Astrocyte of the cerebellum (primary cell): ENCODE measurements at regions not wholly inside any gene's neighbourhood (a gene's known extent, or its start where the extent isn't known, plus 50 kb on each side); places are given as distances from the start of the nearest gene placed in this dataset.

ENCODE experiments used
- DNase-seq: peaks from one replicate; pipeline ENCODE4 v3.0.0-alpha.2; 2011; ENCODE audit warnings: low read depth
- H3K4me3 ChIP-seq: 2 replicates; pipeline ENCODE4 v1.5.1; 2011; ENCODE audit warnings: mild to moderate bottlenecking, low read depth, low read length, moderate library complexity
- in situ Hi-C: cut with HindIII; loops from 2 replicates; pipeline ENCODE4 v1.10.0; 2017; ENCODE audit warnings: low sequenced_read_pairs
- TF ChIP-seq, protein P1 (sequence below): IDR thresholded peaks from 2 replicates; pipeline ENCODE4 v1.5.1; 2012; ENCODE audit warnings: low read length, low read depth, moderate library complexity, mild to moderate bottlenecking; ENCODE audit errors: missing control alignments

DNA sequence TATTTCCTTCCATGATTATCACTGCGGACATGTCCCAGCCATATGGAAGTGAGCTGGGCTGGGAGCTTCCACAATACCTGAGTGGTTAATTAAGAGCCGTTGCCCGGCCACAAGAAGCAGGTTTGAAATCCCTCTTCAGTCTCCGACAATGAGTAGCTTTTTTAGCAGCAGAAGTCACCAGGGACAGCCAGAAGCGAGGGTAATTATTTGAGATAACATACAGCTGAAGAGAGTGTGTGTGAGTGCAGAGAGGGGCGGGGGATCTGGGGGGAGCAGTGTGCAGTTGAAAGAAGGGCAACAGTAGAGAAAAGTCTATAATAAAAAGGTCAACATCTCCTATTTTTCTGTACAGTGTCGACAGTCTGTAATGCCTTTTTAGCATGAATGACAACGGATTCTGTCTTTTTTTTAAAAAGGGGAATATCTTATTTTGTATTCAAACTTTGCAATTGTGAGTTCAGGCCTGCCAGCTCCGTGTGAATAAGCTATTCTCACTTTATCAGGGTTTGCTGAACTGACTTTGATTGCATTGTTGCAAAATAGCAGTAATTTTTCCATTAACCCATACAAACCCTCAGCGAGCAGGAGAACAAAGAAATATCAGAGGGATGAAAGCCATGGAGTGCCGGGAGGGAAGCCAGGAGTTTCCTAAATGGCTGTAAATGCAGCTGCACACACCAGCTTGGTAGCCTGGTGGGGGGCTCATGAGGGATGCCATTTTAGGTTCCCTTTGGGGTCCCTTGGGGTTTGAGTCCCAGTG lies 220.3 kb upstream of the IRX3 start:
- TF ChIP-seq, protein P1, sequence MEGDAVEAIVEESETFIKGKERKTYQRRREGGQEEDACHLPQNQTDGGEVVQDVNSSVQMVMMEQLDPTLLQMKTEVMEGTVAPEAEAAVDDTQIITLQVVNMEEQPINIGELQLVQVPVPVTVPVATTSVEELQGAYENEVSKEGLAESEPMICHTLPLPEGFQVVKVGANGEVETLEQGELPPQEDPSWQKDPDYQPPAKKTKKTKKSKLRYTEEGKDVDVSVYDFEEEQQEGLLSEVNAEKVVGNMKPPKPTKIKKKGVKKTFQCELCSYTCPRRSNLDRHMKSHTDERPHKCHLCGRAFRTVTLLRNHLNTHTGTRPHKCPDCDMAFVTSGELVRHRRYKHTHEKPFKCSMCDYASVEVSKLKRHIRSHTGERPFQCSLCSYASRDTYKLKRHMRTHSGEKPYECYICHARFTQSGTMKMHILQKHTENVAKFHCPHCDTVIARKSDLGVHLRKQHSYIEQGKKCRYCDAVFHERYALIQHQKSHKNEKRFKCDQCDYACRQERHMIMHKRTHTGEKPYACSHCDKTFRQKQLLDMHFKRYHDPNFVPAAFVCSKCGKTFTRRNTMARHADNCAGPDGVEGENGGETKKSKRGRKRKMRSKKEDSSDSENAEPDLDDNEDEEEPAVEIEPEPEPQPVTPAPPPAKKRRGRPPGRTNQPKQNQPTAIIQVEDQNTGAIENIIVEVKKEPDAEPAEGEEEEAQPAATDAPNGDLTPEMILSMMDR = no peak
- peak; percentile 18 for DNase-seq
- no peak overlapping the region for H3K4me3 ChIP-seq
- in situ Hi-C loops = no loop called here

DNA sequence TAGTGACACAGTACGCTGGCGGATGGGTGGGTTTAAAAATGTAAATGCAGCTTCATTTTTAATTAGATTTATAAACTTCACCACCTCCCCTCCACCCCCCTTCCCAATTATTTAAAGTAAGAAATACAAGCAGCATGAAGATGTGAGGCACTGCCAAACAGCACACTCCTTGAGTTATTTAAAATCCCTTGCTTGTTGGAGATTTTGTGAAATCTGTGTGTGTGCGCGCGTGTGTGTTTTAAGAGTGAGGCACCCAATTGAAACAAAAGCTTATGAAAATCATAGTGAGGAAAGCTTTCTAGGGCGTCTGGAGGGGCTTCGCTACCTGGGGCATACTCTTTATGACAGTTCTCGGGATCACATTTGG lies 219.6 kb upstream of the IRX3 start:
- TF ChIP-seq, protein P1 = no peak
- in situ Hi-C loops = no loop called here
- no peak overlapping the region for H3K4me3 ChIP-seq

DNA sequence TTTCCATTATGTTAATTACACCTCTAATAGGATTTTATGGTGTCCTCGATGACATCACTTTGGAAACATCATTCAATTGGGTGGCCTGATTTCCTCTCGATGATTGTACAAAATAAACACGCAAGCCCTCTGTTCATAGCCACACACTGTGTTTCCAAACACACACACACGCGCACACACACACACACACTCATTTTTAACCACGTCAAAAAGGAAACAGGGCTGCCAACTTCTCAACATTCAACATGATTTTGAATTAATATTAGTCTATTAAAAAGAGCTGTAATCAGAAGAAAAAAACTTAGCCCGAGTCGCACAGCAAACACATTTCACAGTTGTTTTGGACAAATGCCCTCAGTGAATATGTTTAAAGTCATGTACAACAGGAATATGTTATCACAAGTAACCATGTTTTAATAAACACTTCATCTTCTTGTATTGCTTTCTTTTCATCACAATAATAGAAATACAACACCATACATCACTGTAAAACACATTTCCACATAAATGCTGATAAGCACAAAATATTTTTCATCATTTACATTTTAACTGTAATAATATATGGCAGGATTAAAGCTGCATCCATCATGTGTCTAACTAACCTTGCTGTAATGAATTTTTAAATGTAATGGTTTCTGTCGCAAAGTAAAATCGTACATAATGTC lies 219.1 kb upstream of the IRX3 start:
- TF ChIP-seq, protein P1 = no peak
- in situ Hi-C loops = no loop called here
- no peak for DNase-seq
- no peak overlapping the region for H3K4me3 ChIP-seq

More for the DNA sequence above, 219.6 kb upstream of the IRX3 start:
- DNase-seq = no peak

DNA sequence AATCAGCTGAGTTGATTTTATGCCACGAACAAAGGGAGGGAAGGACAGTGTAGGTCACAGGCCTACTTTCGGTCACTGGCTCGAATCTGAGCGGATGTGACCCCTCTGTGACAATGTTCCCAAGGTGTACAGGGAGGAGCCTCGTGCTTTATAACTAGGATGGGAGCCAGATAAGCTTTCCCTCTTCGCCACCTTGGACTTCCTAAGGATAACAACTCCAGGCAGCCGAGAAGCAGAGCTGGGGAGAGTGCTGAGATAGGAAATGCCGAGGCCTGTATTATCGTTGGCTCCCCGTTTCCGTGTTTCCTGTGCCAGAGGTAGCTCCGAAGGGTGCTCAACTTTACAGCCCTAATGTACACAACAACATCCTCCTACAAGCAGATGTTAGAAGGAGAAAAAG lies 217.8 kb upstream of the IRX3 start:
- in situ Hi-C loops = no loop called here
- no peak overlapping the region for H3K4me3 ChIP-seq
- no peak for DNase-seq
- TF ChIP-seq, protein P1 = no peak

DNA sequence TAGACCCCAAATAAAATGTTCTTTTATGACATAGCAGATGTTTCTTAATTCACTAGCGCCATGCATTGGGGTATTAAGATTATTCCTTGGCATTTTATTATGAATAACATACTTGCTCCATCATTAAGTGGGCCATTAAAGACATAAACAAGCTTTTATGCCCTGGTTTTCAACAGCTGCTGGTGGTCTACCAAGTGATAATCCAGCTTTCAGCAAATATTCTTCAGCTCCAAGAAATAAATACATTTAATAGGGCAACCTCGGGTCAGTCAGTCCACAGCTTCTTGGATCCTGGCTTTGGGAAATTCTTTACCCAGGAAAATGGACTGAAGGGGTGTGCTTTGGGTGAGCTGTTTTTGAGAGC lies 217.3 kb upstream of the IRX3 start:
- no peak for DNase-seq
- TF ChIP-seq, protein P1 = no peak
- H3K4me3 ChIP-seq = no peak overlapping the region
- in situ Hi-C loops = no loop called here

DNA sequence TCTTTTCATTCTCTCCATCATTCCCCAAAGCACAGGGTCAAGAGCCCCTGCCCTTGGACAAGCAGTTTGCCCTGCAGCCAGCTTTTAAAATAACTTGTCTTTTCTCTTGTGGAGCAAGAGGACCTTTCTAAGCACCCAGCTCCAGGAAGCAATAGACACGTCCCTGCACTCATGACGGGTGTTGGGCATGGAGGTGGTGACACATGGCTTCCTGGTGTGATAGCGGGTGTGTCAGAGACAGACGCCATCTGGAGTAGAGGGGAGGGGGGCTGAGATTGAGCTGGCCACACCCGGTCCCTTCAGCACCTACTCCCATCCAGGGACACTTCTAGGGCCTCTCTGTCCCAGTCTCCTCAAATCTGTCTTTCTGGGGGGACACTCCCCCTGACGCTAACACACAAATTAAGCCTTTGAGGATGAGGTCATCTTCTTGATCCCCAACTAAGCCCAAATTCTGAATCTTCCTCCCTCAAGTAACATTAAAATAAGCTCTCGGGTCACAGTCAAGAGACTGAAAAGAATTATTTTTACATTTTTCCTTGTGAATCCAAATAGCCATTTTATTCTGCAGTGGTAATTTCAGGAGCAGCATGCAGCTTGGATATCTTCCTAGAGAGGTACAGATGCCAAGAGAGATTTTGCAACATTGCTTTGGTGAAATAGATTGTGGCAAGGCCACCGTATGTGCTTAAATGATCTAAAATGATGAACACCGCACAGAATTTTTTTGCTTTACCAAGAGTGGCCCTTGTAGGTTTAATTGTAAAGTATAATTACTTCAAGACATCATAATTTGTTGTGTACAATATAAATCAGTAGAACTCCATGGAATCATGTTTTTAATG lies 216.6 kb upstream of the IRX3 start:
- TF ChIP-seq, protein P1 = no peak
- in situ Hi-C loops = no loop called here
- DNase-seq = peak; percentile 53

More for the DNA sequence above, 216.6 kb upstream of the IRX3 start:
- no peak overlapping the region for H3K4me3 ChIP-seq
